ENCODE measurements at regions not wholly inside any gene's neighbourhood (a gene's known extent, or its start where the extent isn't known, plus 50 kb on each side); places are given as distances from the start of the nearest gene placed in this dataset.

DNA sequence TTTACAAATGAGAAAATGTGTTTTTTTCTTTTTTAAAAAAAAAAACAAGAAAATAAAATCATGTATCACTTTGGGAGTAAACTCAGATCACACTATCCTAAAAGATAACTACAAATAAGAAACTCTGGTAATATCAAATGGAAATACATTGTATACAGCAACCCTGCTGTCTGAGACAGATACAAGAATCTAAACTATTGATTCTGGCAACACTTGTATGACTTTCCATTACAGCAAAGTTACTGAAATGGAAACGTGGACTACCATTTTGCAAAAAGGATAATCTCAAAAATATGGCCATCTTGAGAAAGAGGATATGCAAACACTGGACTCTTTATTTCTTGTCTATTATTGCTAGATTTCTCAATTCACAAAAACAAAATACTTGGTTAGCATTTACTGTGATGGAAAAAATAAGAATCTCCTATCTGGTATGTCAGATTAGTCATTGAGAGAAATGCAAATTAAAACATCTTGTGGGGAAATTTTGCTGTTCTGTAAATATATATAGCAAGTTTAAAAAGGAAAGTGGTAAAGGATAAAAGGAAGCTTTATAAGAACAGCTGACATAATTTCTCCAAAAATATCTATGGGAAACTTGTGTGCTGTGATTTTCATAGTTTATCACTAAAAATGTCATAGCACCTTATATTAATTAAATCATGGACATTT is 112.9 kb upstream of the FER start:
- TF ChIP-seq ZFX (IDR thresholded peaks at IDR 0.05; ENCODE audit: borderline replicate concordance), result no peak
- TF ChIP-seq, protein P1, sequence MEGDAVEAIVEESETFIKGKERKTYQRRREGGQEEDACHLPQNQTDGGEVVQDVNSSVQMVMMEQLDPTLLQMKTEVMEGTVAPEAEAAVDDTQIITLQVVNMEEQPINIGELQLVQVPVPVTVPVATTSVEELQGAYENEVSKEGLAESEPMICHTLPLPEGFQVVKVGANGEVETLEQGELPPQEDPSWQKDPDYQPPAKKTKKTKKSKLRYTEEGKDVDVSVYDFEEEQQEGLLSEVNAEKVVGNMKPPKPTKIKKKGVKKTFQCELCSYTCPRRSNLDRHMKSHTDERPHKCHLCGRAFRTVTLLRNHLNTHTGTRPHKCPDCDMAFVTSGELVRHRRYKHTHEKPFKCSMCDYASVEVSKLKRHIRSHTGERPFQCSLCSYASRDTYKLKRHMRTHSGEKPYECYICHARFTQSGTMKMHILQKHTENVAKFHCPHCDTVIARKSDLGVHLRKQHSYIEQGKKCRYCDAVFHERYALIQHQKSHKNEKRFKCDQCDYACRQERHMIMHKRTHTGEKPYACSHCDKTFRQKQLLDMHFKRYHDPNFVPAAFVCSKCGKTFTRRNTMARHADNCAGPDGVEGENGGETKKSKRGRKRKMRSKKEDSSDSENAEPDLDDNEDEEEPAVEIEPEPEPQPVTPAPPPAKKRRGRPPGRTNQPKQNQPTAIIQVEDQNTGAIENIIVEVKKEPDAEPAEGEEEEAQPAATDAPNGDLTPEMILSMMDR (IDR thresholded peaks at IDR 0.05), result no peak
- H3K27ac ChIP-seq, result no peak overlapping the region

DNA sequence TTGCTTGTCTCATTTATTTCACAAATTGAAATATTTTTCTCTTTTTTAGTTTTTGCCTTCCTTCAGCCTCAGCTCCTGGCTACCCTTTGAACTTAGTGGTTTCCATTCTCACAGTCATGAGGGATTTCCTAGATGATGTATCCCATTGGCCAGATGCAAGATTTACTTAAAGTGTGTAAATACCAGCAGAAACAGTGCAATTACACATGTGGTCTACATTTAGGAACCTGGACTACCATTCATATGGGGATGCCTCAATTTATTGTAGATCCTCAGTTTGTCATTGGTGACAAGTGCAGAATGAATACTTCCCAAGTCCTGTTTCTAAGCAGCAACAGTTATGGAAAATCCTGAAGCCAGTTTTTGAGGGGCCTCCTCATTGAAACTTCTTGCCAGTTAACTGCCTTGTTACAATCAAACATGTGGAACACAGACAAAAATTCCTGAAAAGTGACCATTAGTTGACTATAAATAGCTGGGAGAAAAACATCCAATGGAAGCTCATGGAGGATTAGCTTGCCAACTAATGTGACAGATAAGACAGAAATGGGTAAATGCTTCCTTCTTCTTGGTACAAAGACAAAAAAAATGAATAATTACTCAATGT is 113.6 kb upstream of the FER start:
- TF ChIP-seq ZFX (IDR thresholded peaks at IDR 0.05; ENCODE audit: borderline replicate concordance), result no peak
- TF ChIP-seq, protein P1 (IDR thresholded peaks at IDR 0.05), result no peak
- H3K27ac ChIP-seq, result no peak overlapping the region

DNA sequence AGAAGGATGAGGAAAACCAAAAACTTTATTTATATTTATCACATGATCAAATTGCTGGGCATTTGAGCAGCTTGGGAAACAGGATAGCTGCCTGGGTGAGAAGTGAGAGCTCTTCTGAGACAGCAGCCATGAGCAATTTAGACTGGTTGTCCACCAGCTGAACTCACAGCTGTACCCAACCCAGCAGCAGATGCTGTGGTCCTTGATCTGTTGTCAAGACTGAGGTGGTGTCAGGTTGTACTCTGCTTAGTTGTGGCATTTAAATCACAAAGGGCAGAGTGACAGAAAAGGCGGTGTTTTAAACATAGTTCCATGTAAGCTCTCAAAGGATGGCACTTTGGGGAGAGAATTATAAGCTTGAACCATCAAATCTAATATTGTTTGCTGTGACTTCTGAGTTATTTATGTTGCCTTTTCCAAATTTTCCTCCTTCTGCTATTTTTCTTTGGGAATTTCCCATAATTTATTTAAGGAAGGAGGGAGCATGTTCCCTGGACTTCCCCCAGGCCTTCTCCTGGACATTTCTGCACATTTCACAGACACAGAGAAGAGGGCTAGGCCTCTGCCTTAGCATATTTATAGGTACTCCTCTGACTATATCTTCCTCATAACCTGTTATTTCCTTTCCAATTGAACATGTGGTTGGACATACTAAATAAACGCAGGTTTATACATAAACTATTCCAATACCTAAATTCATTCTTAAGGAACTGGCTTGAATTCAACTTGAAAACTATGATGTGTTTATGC is 117.7 kb upstream of the FER start:
- TF ChIP-seq, protein P1 (IDR thresholded peaks at IDR 0.05), result no peak
- TF ChIP-seq ZFX (IDR thresholded peaks at IDR 0.05; ENCODE audit: borderline replicate concordance), result no peak
- no peak overlapping the region for H3K27ac ChIP-seq

GRCh38 chr5:108625654-108626053 is 122.0 kb upstream of the FER start:
- no peak for TF ChIP-seq ZFX (IDR thresholded peaks at IDR 0.05; ENCODE audit: borderline replicate concordance)
- TF ChIP-seq, protein P1 (IDR thresholded peaks at IDR 0.05), result no peak
- no peak overlapping the region for H3K27ac ChIP-seq

DNA sequence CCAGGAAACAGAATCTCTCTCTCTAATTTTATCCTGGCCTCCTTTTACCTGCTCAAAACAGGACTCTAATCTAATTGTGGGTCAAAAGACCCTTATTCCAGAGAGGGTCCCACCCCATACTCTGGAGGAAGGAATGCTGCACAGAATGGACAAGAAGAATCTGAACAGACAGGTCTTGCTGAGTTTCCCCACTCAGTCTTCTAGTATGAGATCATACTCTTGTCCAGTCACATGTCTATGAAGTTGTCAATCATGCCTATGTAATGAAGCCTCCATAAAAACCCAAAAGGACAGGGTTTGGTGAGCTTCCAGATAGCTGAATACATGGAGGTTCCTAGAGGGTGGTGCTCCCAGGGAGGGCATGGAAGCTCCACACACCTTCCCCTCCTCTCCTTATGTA is 123.9 kb upstream of the FER start:
- TF ChIP-seq, protein P1 (IDR thresholded peaks at IDR 0.05), result no peak
- TF ChIP-seq ZFX (IDR thresholded peaks at IDR 0.05; ENCODE audit: borderline replicate concordance), result no peak

GRCh38 chr5:108620516-108620915 is 127.2 kb upstream of the FER start:
- no peak overlapping the region for H3K27ac ChIP-seq
- TF ChIP-seq ZFX (IDR thresholded peaks at IDR 0.05; ENCODE audit: borderline replicate concordance), result no peak
- TF ChIP-seq, protein P1 (IDR thresholded peaks at IDR 0.05), result no peak

More for the DNA sequence above, 123.9 kb upstream of the FER start:
- H3K27ac ChIP-seq, result no peak overlapping the region

DNA sequence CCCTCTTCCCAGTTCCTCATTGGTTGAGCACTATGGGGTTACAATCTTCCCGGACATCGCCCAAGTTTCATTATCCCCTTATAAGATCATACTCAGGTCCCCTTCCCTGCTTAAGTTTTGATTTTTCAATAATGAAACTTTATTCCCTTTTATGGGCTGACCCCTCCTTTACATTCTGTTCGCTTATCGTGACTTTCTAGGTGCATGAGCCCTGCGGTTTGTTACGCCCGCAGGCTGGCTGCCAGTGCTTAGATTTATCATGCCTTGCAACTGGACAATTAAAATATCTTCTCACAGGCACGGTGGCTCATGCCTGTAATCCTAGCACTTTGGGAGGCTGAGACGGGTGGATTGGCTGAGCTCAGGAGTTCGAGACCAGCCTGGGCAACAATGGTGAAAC is 127.9 kb upstream of the FER start:
- no peak overlapping the region for H3K27ac ChIP-seq
- TF ChIP-seq, protein P1 (IDR thresholded peaks at IDR 0.05), result no peak
- TF ChIP-seq ZFX (IDR thresholded peaks at IDR 0.05; ENCODE audit: borderline replicate concordance), result no peak

All from 22Rv1 (cell line).